T-helper 1 cell treated with Interleukin-12 subunit alpha and Interleukin-12 subunit beta and Interleukin-4 antibody, amounts not matched to agents 30 ng/mL and 1 ng/mL, for 36 hours (primary cell): ENCODE measurements at regions not wholly inside any gene's neighbourhood (a gene's known extent, or its start where the extent isn't known, plus 50 kb on each side); places are given as distances from the start of the nearest gene placed in this dataset.

Source experiments
- intact Hi-C: fragments of 100-400 bp; cut with micrococcal nuclease; formaldehyde crosslinking; loops from one replicate; pipeline ENCODE4 v1.15.1; 2024

- intact Hi-C loops: no loop called here
Observed at GRCh38 chr2:118667964-118668363, 179.5 kb downstream of the EN1 start.

DNA sequence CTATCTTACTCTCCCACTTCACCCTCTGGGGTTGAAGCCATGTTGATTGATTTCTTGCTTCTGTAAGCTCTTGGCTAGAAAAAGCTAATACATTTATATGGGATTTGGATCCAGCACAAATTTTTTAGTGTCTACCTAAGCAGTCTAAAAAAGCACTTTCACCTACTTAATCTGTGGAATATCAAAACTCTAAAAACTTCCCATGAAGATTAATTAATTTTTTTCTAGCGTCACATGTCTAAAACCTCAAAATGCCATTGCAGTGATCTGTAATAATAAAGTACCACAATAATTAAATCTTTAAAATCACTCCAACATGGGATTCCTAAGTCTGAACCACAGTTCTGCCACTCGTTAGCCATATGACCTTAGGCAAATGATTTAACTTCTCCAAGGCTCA lies 180.1 kb downstream of the EN1 start:
- intact Hi-C loops: no loop called here

GRCh38 chr2:118665784-118666529 lies 181.5 kb downstream of the EN1 start:
- intact Hi-C loops: no loop called here

GRCh38 chr2:118661179-118661578 lies 186.3 kb downstream of the EN1 start:
- intact Hi-C loops: no loop called here

GRCh38 chr2:118658596-118659198 lies 188.8 kb downstream of the EN1 start:
- intact Hi-C loops: no loop called here

DNA sequence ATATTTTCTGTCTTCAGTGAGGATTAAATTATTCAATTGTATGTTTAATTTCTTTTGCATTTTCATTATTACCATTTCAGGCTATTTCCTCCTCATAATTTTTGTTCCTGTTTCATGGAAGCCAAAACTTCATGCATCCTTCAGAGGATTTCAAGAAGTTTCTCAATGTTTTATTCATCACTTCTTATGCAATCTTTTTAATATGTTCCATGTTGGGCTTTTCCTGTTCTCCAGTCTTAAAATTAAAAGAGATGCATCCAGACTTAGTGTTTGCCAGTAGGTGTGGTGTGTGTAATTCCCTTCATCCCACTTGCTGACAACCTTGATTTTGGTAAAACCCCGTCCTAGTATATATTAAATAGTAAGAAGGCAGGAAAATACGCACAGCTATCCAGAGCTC lies 190.0 kb downstream of the EN1 start:
- intact Hi-C loops: no loop called here

DNA sequence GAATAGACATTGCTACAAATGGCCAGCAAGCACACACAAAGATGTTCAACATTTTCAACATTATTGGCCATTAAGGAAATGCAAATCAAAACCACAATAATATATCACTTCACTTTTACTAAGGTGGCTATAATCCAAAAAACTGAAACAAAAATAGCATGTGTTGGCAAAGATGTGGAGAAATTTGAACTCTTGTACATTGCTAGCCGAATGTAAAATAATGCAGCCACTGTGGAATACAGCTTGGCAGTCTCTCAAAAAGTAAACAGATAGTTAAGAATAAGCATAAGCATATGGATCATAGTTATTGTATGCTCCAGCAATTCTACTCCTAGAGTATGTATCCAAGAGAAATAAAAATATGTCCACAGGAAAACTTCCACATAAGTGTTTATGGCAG lies 192.5 kb downstream of the EN1 start:
- intact Hi-C loops: no loop called here

DNA sequence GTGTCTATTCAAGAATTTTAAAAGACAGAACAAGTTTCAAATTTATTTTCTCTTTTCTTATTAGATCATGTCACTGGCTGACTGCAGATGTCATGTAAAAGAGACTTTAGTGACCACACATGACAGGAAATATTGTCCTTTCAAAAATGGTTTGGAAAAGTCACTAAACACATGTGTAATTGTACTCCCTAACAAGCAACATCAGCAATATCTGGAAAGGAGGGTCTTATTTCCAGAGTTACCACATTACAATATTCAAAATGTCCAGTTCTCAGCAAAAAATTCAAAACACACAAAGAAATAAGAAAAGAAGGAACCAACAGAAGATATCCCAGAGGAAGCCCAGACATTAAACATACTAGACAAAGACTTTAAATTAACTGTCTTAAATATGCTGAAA lies 197.1 kb downstream of the EN1 start:
- intact Hi-C loops: no loop called here

DNA sequence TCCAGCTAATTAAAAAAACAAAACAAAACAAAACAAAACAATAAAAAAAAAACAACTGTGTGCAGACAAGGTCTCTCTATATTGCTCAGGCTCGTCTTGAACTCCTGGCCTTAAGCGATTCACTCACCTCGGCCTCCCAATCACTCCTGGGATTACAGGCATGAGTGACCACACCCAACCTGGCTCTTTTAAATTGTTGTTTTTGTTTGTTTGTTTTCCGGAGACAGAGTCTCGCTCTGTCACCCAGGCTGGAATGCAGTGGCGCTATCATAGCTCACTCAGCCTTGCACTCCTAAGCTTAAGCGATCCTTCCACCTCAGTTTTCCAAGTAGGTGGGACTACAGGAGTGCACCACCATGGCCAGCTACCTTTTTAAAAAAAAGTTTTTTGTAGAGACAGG lies 201.6 kb downstream of the EN1 start:
- intact Hi-C loops: no loop called here

- intact Hi-C loops: no loop called here
Observed at GRCh38 chr2:118644190-118644589, 203.3 kb downstream of the EN1 start.

DNA sequence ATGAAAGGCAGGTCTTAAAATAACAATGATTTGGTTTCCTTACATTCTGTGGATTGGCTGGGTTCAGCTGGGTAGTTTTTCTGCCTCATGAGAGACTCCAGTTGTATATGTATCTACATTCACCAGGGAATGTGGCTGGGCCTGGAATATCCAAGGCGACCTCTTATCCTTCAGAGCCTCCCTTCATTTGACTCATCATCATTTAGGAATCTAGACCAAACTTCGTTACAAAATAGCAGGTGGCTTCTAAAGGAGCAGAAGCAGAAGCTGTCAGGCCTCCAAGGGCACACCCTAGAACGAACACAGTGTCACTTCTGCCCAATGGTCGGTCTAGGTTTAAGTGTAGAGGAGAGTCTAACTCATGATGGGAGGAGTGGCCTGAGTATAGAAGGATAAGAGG lies 204.2 kb downstream of the EN1 start:
- intact Hi-C loops: no loop called here

GRCh38 chr2:118642501-118642900 lies 204.9 kb downstream of the EN1 start:
- intact Hi-C loops: no loop called here

- intact Hi-C loops: no loop called here
Observed at GRCh38 chr2:118641711-118642110, 205.7 kb downstream of the EN1 start.

DNA sequence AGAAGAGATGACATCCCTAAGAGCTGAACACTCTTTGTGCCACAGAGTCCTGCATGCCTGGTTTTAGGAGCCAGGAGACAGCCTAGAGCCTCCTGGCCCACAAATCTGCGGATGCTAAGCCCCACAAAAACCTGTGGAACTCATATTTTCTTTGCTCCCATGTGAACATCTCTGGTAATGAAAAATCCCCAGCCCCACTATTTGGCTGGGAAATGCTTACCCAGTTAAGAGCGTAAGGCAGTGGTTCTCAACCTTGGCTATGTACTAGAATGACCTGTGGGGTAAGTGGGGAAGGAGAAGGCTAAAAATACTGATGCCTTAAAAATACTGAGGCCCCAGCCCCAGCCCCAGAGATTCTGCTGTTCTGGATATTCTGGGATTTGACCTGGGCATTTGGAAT lies 208.1 kb downstream of the EN1 start:
- intact Hi-C loops: no loop called here

DNA sequence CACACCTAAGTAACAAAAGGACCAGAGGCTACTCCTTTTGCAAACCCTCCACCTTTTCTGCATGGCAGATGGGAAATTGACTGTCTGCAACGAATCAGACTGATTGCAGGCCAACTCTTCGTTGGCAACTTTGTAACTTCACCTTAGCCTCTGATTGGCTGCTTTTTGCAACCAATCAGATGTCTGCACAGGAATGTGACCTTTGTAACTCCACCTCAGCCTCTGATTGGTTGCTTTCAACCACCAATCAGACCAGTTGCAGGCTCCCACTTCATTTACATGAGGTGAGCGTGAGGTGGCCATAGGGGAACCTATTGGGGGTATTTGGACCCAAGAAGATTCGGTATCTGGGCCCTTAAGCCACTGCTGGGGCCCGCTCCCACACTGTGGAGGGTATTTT lies 209.0 kb downstream of the EN1 start:
- intact Hi-C loops: no loop called here

- intact Hi-C loops: no loop called here
Observed at GRCh38 chr2:118635891-118636290, 211.6 kb downstream of the EN1 start.

- intact Hi-C loops: no loop called here
Observed at GRCh38 chr2:118634876-118635275, 212.6 kb downstream of the EN1 start.

DNA sequence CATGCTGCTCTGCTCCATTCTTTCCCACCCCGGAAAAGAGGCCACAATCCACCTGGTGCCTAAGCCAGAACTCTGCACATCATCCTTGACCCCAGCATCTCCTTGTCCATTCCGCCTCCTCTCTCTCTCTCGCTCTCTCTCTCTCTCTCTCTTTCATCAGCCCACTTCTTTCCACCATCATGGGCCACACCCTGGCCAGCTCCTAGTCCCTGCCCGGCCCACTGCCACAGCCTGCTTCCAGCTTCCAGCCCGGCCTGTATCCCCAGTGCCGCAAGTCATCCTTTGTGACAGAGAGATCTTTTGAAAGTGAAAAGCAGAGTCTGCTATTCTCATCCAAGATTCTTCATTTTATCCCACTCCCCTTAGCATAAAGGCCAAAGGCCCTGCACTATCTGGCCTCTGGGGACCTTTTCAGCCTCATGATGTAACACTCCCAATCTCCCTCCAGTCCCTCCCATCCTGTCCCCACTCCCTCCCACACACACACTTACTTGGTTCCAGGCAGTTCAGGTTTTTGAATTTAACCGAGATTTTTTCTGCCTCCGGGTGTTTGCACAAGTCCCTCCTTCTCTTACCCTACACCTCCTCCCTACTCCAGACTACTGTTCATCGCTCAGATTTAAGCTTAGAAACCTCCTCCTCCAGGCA lies 214.0 kb downstream of the EN1 start:
- intact Hi-C loops: no loop called here

DNA sequence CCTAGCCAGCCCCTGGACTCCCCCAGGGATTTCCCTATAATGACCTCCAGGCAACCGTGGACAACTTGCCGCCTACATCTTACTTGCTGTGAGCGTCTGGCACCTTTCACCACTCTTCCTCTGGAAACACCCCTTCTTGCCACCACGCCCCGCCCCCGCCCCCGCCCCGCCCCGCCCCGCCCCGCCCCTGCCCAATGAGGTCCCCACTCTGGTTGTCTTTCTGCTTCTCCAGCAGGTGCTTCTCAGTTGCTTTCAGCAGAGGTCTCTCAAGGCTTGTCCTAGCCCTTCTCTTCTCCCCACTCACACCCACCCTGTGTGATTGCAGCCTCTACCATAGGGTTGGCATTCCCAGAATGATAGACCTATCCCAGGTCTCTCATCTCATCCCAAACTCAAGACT lies 214.5 kb downstream of the EN1 start:
- intact Hi-C loops: no loop called here

GRCh38 chr2:118627156-118627555 lies 220.3 kb downstream of the EN1 start:
- intact Hi-C loops: no loop called here

DNA sequence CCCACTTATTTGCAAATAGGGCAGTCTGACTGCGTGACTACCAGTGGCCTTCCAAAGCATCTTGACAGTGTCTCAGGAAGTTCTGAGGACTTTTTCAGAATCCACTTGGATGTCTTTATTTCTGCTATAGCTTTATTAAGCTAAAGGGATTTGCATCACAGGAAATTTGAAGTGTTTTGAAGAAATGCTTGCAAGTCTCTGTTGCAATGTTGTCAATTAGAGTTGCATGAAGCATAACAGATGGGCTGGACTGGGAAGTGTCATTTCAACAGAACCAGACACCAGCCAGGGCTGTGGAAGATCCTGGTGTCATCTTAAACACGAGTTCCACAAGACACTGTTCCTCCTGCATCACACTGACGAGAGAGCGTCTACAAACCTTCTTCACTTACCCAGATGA lies 224.5 kb downstream of the EN1 start:
- intact Hi-C loops: no loop called here

- intact Hi-C loops: no loop called here
Observed at GRCh38 chr2:118622108-118622507, 225.3 kb downstream of the EN1 start.

DNA sequence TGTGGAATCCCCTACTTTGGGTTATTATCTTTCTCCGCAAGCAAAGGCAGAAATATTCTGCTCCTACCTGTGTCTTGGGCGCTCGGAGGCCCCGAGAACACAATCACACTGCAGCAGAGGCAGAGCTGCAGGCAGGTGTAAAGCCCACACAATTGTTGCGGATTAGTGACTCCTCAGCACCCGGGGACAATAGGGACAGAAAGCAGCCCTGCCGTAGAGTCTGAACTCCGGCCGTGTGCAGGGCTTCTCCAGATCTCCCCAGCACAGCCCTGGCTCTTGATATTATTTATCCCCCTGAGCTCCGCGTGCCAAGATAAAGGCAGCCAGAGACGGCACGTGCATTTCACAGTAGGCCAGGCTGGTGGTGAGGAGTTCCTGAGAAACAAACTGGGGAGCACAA lies 229.2 kb downstream of the EN1 start:
- intact Hi-C loops: no loop called here
